Esophagus squamous epithelium (tissue), 5 donors: ENCODE measurements at regions not wholly inside any gene's neighbourhood (a gene's known extent, or its start where the extent isn't known, plus 50 kb on each side); places are given as distances from the start of the nearest gene placed in this dataset.

Experiments
- DNase-seq: peaks from one replicate; lab custom pipeline; 2025; lab: John Stamatoyannopoulos, UW
- H3K27ac ChIP-seq, 4 donors: fragments of 200-600 bp; sonication (generic); one replicate each; pipeline ENCODE4 v1.5.1; 2016 to 2019; ENCODE audit warnings: mild to moderate bottlenecking in 1 of 4
- H3K27me3 ChIP-seq, 4 donors: fragments of 200-600 bp; sonication (generic); 1 replicate in 3 of 4; 2 replicates in 1 of 4; pipeline versions ENCODE4 v1.5.1 to v1.6.0; 2017 to 2021; ENCODE audit warnings: antibody characterized with exemption in 1 of 4
- H3K36me3 ChIP-seq, 3 donors: fragments of 200-600 bp; sonication (generic); one replicate each; pipeline ENCODE4 v1.5.1; 2016 to 2019
- H3K4me1 ChIP-seq, 3 donors: fragments of 200-600 bp; sonication (generic); one replicate each; pipeline ENCODE4 v1.5.1; 2017 to 2019
- H3K4me3 ChIP-seq, 4 donors: fragments of 200-600 bp; sonication (generic); 1 replicate in 3 of 4; 2 replicates in 1 of 4; pipeline ENCODE4 v1.5.1; 2016 to 2019; ENCODE audit warnings: mild to moderate bottlenecking in 2 of 4, moderate library complexity in 1 of 4
- H3K9me3 ChIP-seq, 3 donors: fragments of 200-600 bp; sonication (generic); one replicate each; pipeline ENCODE4 v1.5.1; 2016 to 2019
- CTCF ChIP-seq, 6 experiments: fragments of 450-650 bp in 4 of 6; fragments of 200-600 bp in 2 of 6; sonication (generic) in 2 of 6; IDR thresholded peaks; one replicate each; pipeline ENCODE4 v1.5.1; 2016 to 2019; ENCODE audit warnings: antibody characterized with exemption in 6 of 6, mild to moderate bottlenecking in 4 of 6, moderate library complexity in 4 of 6
- POLR2A ChIP-seq, 4 donors: fragments of 450-650 bp; IDR thresholded peaks; one replicate each; pipeline ENCODE4 v1.6.1; 2017; ENCODE audit warnings: antibody characterized with exemption in 4 of 4, mild to moderate bottlenecking in 4 of 4, moderate library complexity in 3 of 4
- WGBS, 2 donors: methylation state at CpG; one replicate each; pipeline ENCODE4 v1.1.5; 2018; 5-methylcytosine and 5-hydroxymethylcytosine counted together
- intact Hi-C: fragments of 100-400 bp; cut with DNase I; formaldehyde crosslinking; loops from one replicate; pipeline ENCODE4 v1.15.0; 2022
- donor health status: DM: yes; HTN: yes; CAD: no.

- no peak for DNase-seq
- no peaks in the 10 kb centered on the region for H3K4me1 ChIP-seq
- intact Hi-C loops = no loop called here
- no peaks in the 10 kb centered on the region for H3K27me3 ChIP-seq
- H3K27ac ChIP-seq = no peak overlapping the region
- WGBS, 2 donors = 82 to 94% methylated on average over 2 of the region's 2 CpGs
- H3K9me3 ChIP-seq = no peaks in the 10 kb centered on the region
- H3K36me3 ChIP-seq = no peaks in the 10 kb centered on the region
- no peak overlapping the region for H3K4me3 ChIP-seq
- TF ChIP-seq CTCF (IDR thresholded peaks at IDR 0.05) = no peak
- no peak for TF ChIP-seq POLR2A (IDR thresholded peaks at IDR 0.05)
Measured at GRCh38 chr18:39350945-39351344, 1785.3 kb upstream of the CELF4 start.

- Histone ChIP-seq H3K27ac (no peak overlapping the region), H3K36me3 (no peaks in the 10 kb centered on the region), H3K27me3 (no peaks in the 10 kb centered on the region), H3K4me1 (no peaks in the 10 kb centered on the region), H3K9me3 (no peaks in the 10 kb centered on the region), H3K4me3 (no peak overlapping the region)
- no peak for DNase-seq
- WGBS, 2 donors = 93 to 94% methylated on average over 2 of the region's 2 CpGs
- TF ChIP-seq POLR2A (IDR thresholded peaks at IDR 0.05) = no peak
- intact Hi-C loops = no loop called here
Measured at GRCh38 chr18:39349801-39350200, 1784.2 kb upstream of the CELF4 start.

- H3K4me3 ChIP-seq = no peak overlapping the region
- intact Hi-C loops = no loop called here
- H3K27ac ChIP-seq = no peak overlapping the region
- DNase-seq = no peak
- no peaks in the 10 kb centered on the region for H3K36me3 ChIP-seq
- 72 to 83% methylated on average over 3 of the region's 3 CpGs for WGBS, 2 donors
- TF ChIP-seq POLR2A (IDR thresholded peaks at IDR 0.05) = no peak
- TF ChIP-seq CTCF (IDR thresholded peaks at IDR 0.05) = no peak
- no peaks in the 10 kb centered on the region for H3K4me1 ChIP-seq
- no peaks in the 10 kb centered on the region for H3K9me3 ChIP-seq
- H3K27me3 ChIP-seq = no peaks in the 10 kb centered on the region
Measured at GRCh38 chr18:39348757-39349156, 1783.2 kb upstream of the CELF4 start.

GRCh38 chr18:39347701-39348100, 1782.1 kb upstream of the CELF4 start:
- no peak for DNase-seq
- WGBS, 2 donors = 77% methylated on average over 5 of the region's 5 CpGs; no CpG with 5 or more reads in 1 of the 2 donors
- Histone ChIP-seq H3K4me1 (no peaks in the 10 kb centered on the region), H3K27me3 (no peaks in the 10 kb centered on the region), H3K9me3 (no peaks in the 10 kb centered on the region), H3K4me3 (no peak overlapping the region), H3K27ac (no peak overlapping the region), H3K36me3 (no peaks in the 10 kb centered on the region)
- no peak for TF ChIP-seq POLR2A (IDR thresholded peaks at IDR 0.05)
- TF ChIP-seq CTCF (IDR thresholded peaks at IDR 0.05) = no peak
- intact Hi-C loops = no loop called here

GRCh38 chr18:39346916-39347315, 1781.3 kb upstream of the CELF4 start:
- Histone ChIP-seq H3K27me3 (no peaks in the 10 kb centered on the region), H3K9me3 (no peaks in the 10 kb centered on the region), H3K36me3 (no peaks in the 10 kb centered on the region), H3K4me1 (no peaks in the 10 kb centered on the region), H3K4me3 (no peak overlapping the region), H3K27ac (no peak overlapping the region)
- no peak for TF ChIP-seq POLR2A (IDR thresholded peaks at IDR 0.05)
- no peak for TF ChIP-seq CTCF (IDR thresholded peaks at IDR 0.05)
- intact Hi-C loops = no loop called here
- 78 to 82% methylated on average over 1 of the region's 1 CpG for WGBS, 2 donors
- DNase-seq = no peak

GRCh38 chr18:39345321-39345720, 1779.7 kb upstream of the CELF4 start:
- H3K36me3 ChIP-seq = no peaks in the 10 kb centered on the region
- no peak overlapping the region for H3K27ac ChIP-seq
- no peak for TF ChIP-seq POLR2A (IDR thresholded peaks at IDR 0.05)
- TF ChIP-seq CTCF (IDR thresholded peaks at IDR 0.05) = no peak
- 60 to 80% methylated on average over 2 of the region's 2 CpGs for WGBS, 2 donors
- intact Hi-C loops = no loop called here
- no peak for DNase-seq
- H3K27me3 ChIP-seq = no peaks in the 10 kb centered on the region
- H3K4me1 ChIP-seq = no peaks in the 10 kb centered on the region
- no peak overlapping the region for H3K4me3 ChIP-seq
- no peaks in the 10 kb centered on the region for H3K9me3 ChIP-seq
